ENCODE measurements at regions not wholly inside any gene's neighbourhood (a gene's known extent, or its start where the extent isn't known, plus 50 kb on each side); places are given as distances from the start of the nearest gene placed in this dataset.
"Not testable (repeated sequence)": the region's sequence is repeated elsewhere in the genome, so short reads cannot be mapped to it uniquely, and the experiment has no call there.

DNA sequence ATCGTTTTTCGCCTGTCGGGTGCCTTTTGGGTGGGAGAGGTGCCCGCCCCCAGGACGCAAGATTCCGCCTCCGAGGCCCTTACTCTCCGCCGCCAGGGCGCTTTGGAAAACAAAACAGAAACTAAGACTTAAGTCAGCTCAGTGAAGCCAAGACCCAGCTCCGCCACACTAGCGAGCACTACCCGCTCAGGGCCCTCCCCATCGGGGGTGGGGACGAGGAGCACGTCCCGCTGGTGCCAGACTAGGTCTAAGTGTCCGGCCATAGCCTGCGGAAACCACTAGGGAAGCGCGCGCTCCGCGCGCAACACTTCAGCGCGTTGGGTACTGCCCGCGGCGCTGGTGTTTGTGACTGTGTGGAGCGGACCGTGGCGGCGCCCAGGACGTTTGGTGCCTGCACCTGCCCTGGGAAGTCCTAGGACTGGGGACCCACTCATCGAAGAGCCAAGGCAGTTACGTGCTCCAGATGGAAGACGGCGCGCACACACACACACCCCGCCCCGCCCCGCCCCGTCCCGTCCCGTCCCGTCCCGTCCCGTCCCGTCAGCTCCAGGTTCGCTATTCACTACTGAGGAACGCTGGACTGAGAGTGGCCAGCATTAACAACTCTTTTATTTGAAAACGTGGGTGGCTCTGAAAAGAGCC, 57.6 kb upstream of the BOLA1 start:
- H3K9me3 ChIP-seq (ENCODE audit: control insufficient read depth, insufficient read depth, low read length); H3K9ac ChIP-seq (ENCODE audit: low read depth, low read length); H3K27me3 ChIP-seq (ENCODE audit: control insufficient read depth, insufficient read depth, low read length); H3K36me3 ChIP-seq (ENCODE audit: control insufficient read depth, insufficient read depth, low read length); H3K27ac ChIP-seq (ENCODE audit: low read depth, low read length); H3K4me3 ChIP-seq (ENCODE audit: low read depth, low read length): not testable (repeated sequence)
- H3K4me1 ChIP-seq (ENCODE audit: control insufficient read depth, insufficient read depth, low read length) = peaks cover 23% of the 10 kb centered on the region

DNA sequence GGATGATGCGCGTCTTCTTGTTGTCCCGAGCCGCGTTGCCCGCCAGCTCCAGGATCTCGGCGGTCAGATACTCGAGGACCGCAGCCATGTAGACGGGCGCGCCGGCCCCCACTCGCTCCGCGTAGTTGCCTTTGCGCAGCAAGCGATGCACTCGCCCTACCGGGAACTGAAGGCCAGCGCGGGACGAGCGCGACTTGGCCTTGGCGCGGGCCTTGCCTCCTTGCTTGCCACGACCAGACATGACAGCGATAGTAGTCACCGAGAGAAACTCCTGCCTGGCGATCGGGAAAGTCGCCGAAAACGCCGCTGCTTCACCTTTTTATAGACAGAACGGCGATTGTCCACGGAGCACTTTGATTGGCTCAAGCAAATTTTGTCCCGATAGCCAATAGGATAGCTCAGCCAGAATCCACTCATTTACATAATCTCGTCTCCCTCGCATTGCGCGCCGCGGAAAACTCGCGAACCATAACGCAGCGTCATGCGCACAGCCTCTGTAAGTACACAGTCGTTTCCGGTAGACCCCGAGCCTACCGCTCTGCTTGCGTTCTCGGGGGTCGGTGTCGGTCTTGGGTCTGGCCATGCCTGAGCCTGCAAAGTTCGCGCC, 56.8 kb upstream of the BOLA1 start:
- H3K36me3 ChIP-seq (ENCODE audit: control insufficient read depth, insufficient read depth, low read length); H3K9me3 ChIP-seq (ENCODE audit: control insufficient read depth, insufficient read depth, low read length); H3K9ac ChIP-seq (ENCODE audit: low read depth, low read length); H3K4me3 ChIP-seq (ENCODE audit: low read depth, low read length); H3K27me3 ChIP-seq (ENCODE audit: control insufficient read depth, insufficient read depth, low read length); H3K27ac ChIP-seq (ENCODE audit: low read depth, low read length): not testable (repeated sequence)
- H3K4me1 ChIP-seq (ENCODE audit: control insufficient read depth, insufficient read depth, low read length) = peaks cover 32% of the 10 kb centered on the region

DNA sequence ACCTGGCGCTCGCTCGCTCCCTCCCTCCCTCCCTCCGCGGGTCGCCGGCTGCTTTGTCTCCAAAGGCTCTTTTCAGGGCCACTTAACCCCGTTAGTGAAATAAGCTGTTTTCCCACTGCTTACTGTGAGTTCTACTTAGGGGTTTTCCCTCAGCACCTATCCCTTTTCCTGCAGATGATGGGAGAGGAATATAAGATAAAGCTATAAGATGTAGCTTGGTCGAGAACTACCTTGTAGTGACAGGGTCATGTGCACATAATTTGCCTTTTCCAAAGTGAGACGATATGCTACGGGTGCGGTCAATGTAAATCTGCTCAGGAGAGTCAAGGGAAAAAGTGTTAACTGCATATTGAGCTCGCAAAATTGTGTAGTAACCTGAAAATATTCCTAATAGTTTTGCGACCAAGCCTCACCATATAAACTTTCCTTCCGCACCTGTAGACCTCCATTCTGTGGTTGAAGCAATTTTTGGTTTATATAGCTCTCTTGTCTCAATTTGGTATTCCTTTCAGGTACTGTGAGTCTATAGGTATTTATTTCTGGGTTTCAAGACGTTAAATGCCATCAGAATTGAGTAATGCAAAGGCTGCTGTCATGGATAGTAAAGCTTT, 55.8 kb upstream of the BOLA1 start:
- peak overlapping the region; percentile 99 for H3K4me3 ChIP-seq (ENCODE audit: low read depth, low read length)
- 0 out of 2 replicates have a peak, but pooled peaks cover 5% of the 10 kb centered on the region for H3K36me3 ChIP-seq (ENCODE audit: control insufficient read depth, insufficient read depth, low read length)
- H3K27me3 ChIP-seq (ENCODE audit: control insufficient read depth, insufficient read depth, low read length) = no peaks in the 10 kb centered on the region
- peaks cover 41% of the 10 kb centered on the region for H3K4me1 ChIP-seq (ENCODE audit: control insufficient read depth, insufficient read depth, low read length)
- H3K27ac ChIP-seq (ENCODE audit: low read depth, low read length) = peak overlapping the region; percentile 95
- peak overlapping the region; percentile 100 for H3K9ac ChIP-seq (ENCODE audit: low read depth, low read length)
- H3K9me3 ChIP-seq (ENCODE audit: control insufficient read depth, insufficient read depth, low read length) = no peaks in the 10 kb centered on the region

DNA sequence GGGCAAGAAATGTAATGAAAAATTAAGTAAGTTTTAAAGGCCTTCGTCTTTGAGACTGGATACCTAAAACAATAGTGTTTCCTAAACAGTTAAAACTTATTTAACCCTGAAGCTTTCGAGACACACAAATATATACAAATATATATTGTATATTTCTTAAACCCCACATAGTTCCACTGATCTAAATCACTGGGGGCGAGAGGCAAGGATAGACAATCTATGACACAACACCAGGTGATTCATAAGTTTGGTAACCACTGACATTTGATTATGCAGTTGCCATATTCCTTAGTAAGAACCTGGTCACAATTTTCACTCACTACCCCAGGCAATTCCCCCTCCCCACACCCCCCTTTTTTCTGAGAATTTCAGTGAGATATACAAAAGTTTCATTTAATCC, 55.3 kb upstream of the BOLA1 start:
- Histone ChIP-seq H3K27ac (ENCODE audit: low read depth, low read length) (peak overlapping the region; percentile 95), H3K36me3 (ENCODE audit: control insufficient read depth, insufficient read depth, low read length) (0 out of 2 replicates have a peak, but pooled peaks cover 5% of the 10 kb centered on the region), H3K9me3 (ENCODE audit: control insufficient read depth, insufficient read depth, low read length) (no peaks in the 10 kb centered on the region), H3K4me3 (ENCODE audit: low read depth, low read length) (peak overlapping the region; percentile 99), H3K27me3 (ENCODE audit: control insufficient read depth, insufficient read depth, low read length) (no peaks in the 10 kb centered on the region), H3K9ac (ENCODE audit: low read depth, low read length) (peak overlapping the region; percentile 100), H3K4me1 (ENCODE audit: control insufficient read depth, insufficient read depth, low read length) (peaks cover 46% of the 10 kb centered on the region)

DNA sequence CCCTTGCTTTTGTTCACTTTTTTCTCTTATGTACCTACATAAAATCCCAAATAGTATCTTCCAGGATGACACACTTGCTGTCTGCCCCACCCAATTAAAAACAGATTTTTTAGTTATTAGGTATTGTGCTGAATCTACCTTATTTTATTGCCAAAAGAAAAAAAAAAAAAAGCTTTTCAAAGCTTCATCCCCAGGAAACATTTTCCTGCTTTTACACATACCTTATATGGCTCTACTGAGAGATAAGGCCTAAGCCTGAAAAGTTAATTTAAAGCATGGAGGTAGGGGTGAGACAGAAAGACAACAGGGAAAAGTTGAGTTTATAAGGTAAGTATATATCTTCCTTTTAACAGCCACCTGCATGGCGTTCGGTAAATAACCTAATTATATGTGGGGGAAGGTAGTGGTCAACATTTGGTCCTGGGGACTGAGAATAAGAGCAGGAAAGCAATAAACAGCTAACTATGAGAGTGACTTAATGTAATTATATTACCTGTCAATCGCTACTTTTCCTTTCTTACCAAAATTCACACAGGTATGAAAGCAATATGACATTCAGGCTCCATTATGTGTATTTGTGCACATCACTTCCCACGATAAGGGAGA, 54.6 kb upstream of the BOLA1 start:
- Histone ChIP-seq H3K4me3 (ENCODE audit: low read depth, low read length) (peak overlapping the region; percentile 99), H3K9me3 (ENCODE audit: control insufficient read depth, insufficient read depth, low read length) (no peaks in the 10 kb centered on the region), H3K36me3 (ENCODE audit: control insufficient read depth, insufficient read depth, low read length) (0 out of 2 replicates have a peak, but pooled peaks cover 5% of the 10 kb centered on the region), H3K9ac (ENCODE audit: low read depth, low read length) (peak overlapping the region; percentile 100), H3K27me3 (ENCODE audit: control insufficient read depth, insufficient read depth, low read length) (no peaks in the 10 kb centered on the region), H3K27ac (ENCODE audit: low read depth, low read length) (peak overlapping the region; percentile 95), H3K4me1 (ENCODE audit: control insufficient read depth, insufficient read depth, low read length) (peaks cover 46% of the 10 kb centered on the region)

DNA sequence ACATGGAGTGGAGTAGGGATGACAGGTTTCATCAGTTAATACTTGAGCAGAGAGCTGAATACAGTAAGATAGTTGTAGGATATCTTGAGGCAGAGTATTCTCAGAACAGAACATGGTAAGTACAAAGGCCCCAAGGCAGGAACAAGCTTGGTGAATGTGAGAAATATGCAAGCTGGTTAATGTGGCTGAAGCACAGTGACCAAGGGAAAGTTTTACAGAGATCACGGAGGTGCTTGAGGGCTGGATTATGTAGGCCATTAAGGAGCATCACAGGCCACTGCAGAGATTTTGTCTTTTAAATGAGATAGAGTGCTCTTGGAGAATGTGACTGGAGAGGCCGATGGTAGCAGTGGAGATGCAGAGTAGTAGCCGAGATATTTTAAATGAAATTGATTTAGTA, 54.0 kb upstream of the BOLA1 start:
- Histone ChIP-seq H3K4me3 (ENCODE audit: low read depth, low read length) (peak overlapping the region; percentile 99), H3K9ac (ENCODE audit: low read depth, low read length) (peak overlapping the region; percentile 100), H3K27me3 (ENCODE audit: control insufficient read depth, insufficient read depth, low read length) (no peaks in the 10 kb centered on the region), H3K4me1 (ENCODE audit: control insufficient read depth, insufficient read depth, low read length) (peaks cover 46% of the 10 kb centered on the region), H3K36me3 (ENCODE audit: control insufficient read depth, insufficient read depth, low read length) (0 out of 2 replicates have a peak, but pooled peaks cover 5% of the 10 kb centered on the region), H3K9me3 (ENCODE audit: control insufficient read depth, insufficient read depth, low read length) (no peaks in the 10 kb centered on the region), H3K27ac (ENCODE audit: low read depth, low read length) (peak overlapping the region; percentile 95)

DNA sequence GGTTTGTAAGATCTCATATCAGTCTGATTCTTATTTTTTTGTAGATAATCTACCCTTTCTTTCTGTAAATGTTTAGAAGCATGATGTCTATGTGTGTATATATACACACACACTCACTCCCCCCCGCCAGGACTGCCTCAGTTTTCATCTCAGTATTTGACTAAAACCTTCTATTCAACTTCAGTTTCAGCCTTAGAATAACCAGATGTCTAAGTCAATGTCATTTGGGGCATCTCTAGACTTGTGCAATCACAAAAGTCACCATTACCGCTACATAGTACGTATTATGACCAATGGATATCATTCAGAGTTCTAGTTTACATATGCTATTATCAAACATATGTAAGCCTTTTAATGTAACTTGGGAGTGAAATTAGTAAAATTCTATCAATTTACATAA, 53.3 kb upstream of the BOLA1 start:
- Histone ChIP-seq H3K27me3 (ENCODE audit: control insufficient read depth, insufficient read depth, low read length) (no peaks in the 10 kb centered on the region), H3K9me3 (ENCODE audit: control insufficient read depth, insufficient read depth, low read length) (no peaks in the 10 kb centered on the region), H3K9ac (ENCODE audit: low read depth, low read length) (peak overlapping the region; percentile 69), H3K4me1 (ENCODE audit: control insufficient read depth, insufficient read depth, low read length) (peaks cover 46% of the 10 kb centered on the region), H3K4me3 (ENCODE audit: low read depth, low read length) (peak overlapping the region; percentile 99), H3K36me3 (ENCODE audit: control insufficient read depth, insufficient read depth, low read length) (0 out of 2 replicates have a peak, but pooled peaks cover 5% of the 10 kb centered on the region), H3K27ac (ENCODE audit: low read depth, low read length) (peak overlapping the region; percentile 95)

DNA sequence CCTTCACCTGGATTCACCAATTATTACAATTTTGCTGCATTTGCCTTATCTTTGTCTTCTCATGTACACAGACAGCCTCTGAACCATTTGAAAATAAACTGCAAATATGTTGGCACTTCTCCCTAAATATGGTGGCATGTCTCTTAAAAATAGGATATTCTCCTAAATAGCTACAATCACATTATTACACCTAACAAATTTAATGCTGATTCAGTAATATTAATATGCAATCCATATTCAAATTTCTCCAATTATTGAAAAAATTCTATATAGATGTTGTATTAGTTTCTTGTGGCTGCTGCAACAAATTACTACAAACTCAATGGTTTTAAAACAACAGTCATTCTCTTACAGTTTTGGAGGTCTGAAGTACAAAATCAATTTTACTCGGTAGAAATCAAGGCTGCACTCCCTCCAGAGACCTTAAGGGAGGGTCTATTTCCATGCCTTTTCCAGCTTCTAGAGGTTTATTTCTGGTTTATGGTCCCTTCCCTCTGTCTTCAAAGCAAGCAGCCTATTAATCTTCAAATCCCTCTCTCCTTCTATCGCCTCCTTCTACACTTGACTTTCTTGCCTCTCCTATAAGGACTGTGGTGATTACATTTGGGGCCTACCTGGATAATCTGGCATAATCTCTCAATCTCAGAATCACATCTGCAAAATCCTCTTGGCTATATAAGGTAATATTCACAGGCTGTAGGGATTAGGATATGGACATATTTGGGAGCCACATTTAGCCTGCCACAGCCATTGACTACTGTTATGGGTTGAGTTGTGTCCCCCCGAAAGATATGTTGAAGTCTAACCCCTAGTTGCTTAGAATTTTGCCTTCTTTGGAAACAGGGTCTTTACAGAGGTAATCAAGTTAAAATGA, 52.5 kb upstream of the BOLA1 start:
- Histone ChIP-seq H3K27me3 (ENCODE audit: control insufficient read depth, insufficient read depth, low read length) (no peaks in the 10 kb centered on the region), H3K27ac (ENCODE audit: low read depth, low read length) (peak overlapping the region; percentile 95), H3K36me3 (ENCODE audit: control insufficient read depth, insufficient read depth, low read length) (0 out of 2 replicates have a peak, but pooled peaks cover 5% of the 10 kb centered on the region), H3K4me1 (ENCODE audit: control insufficient read depth, insufficient read depth, low read length) (peaks cover 46% of the 10 kb centered on the region), H3K9me3 (ENCODE audit: control insufficient read depth, insufficient read depth, low read length) (no peaks in the 10 kb centered on the region), H3K4me3 (ENCODE audit: low read depth, low read length) (peak overlapping the region; percentile 99; the same call in 1 of the 2 replicates), H3K9ac (ENCODE audit: low read depth, low read length) (peak overlapping the region; percentile 15; the same call in 1 of the 2 replicates)

DNA sequence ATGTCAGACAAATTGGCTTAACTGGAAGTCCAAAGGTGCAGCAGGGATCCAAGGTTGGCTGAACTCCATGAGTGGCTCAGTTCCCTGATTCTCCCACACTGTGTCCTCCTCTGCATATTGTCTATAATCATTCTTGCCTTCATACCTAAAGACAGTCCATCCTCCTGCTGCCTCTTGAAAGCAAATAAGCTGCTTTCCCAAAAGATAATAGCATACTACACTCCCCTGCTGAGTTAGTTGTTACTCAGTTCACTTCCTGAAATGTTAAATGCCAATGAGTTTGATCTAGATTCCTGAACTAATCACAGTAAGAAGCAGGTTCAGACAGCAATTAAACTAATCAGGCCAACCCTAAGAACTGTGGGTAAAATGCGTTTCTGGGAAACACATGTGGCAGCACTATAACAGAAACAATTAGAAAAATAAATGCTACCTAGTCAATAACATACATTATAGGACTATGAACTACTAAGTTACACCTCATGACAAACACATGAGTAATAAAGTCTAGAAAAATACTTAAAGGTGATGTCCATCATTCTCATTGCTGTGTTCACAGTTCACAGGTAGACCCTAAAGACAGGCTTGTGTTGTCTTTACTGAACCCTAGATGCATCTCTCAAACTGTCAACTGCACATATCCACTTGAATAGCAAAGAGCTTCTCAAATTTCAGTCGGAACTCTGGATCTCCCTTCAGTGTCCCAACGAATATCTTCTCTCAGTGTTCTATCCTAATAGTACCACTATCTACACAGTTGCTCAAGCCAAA, 50.8 kb upstream of the BOLA1 start:
- Histone ChIP-seq H3K27ac (ENCODE audit: low read depth, low read length) (peak overlapping the region; percentile 18), H3K4me1 (ENCODE audit: control insufficient read depth, insufficient read depth, low read length) (peaks cover 46% of the 10 kb centered on the region), H3K4me3 (ENCODE audit: low read depth, low read length) (peak overlapping the region; percentile 100), H3K9me3 (ENCODE audit: control insufficient read depth, insufficient read depth, low read length) (no peaks in the 10 kb centered on the region), H3K36me3 (ENCODE audit: control insufficient read depth, insufficient read depth, low read length) (0 out of 2 replicates have a peak, but pooled peaks cover 5% of the 10 kb centered on the region), H3K9ac (ENCODE audit: low read depth, low read length) (peak overlapping the region; percentile 99), H3K27me3 (ENCODE audit: control insufficient read depth, insufficient read depth, low read length) (no peaks in the 10 kb centered on the region)
